ENCODE measurements at regions not wholly inside any gene's neighbourhood (a gene's known extent, or its start where the extent isn't known, plus 50 kb on each side); places are given as distances from the start of the nearest gene placed in this dataset.

- no peak for ATAC-seq
- DNase-seq, result no peak
- no peaks in the 10 kb centered on the region for H3K4me1 Mint-ChIP-seq (ENCODE audit: low read depth)
- H3K36me3 Mint-ChIP-seq (ENCODE audit: insufficient read depth), result no peaks in the 10 kb centered on the region
- peaks cover 22% of the 10 kb centered on the region for H3K9me3 Mint-ChIP-seq
- H3K27me3 Mint-ChIP-seq (ENCODE audit: low read depth), result no peaks in the 10 kb centered on the region
- no peak overlapping the region for H3K4me3 Mint-ChIP-seq
Observed at GRCh38 chrX:57848857-57849256, 61.4 kb downstream of the ZXDA start.

DNA sequence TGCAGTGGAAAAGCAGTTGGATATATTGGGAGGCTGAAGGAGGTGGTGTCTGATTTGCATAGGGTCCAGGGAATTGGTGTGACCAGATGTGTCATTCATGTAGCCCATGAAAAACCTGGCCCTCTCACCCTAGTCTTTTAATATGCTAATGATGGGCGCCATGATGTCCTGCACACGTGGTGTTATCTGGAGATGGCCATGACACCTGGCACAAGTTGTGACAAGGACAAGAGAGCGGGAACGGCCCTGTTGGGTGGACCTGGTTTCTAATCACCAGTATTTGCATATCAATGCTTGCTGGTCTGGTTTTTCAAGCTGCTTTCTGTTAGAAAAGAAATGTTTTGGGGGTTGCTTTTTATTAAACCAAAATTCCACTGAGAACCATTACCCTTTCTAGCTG is 87.4 kb downstream of the ZXDA start:
- no peak for DNase-seq
- ATAC-seq, result no peak
- no peak overlapping the region for H3K4me3 Mint-ChIP-seq
- H3K4me1 Mint-ChIP-seq (ENCODE audit: low read depth), result peaks cover 4% of the 10 kb centered on the region
- no peaks in the 10 kb centered on the region for H3K9me3 Mint-ChIP-seq
- no peaks in the 10 kb centered on the region for H3K27me3 Mint-ChIP-seq (ENCODE audit: low read depth)
- H3K36me3 Mint-ChIP-seq (ENCODE audit: insufficient read depth), result no peaks in the 10 kb centered on the region

DNA sequence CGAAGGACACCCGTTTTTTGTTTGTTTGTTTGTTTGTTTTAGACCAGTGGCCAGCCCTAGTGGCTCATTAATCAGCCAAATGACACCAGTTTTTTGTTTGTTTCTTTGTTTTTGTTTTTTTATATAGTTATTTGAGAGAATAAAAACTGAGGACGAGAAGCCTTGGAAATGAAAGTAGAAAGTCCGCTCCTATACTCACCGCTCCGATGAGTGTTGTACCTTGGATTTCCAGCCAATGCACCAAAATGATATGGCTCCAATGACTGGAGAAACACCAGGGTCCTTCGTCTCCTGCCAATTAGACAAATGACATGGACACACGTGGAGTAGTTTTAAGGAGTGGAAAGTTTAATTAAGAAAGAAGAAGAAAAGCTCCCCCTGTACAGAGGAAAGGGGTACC is 87.9 kb downstream of the ZXDA start:
- H3K4me3 Mint-ChIP-seq, result no peak overlapping the region
- DNase-seq (no peak), ATAC-seq (no peak)
- no peaks in the 10 kb centered on the region for H3K36me3 Mint-ChIP-seq (ENCODE audit: insufficient read depth)
- no peaks in the 10 kb centered on the region for H3K9me3 Mint-ChIP-seq
- H3K4me1 Mint-ChIP-seq (ENCODE audit: low read depth), result peaks cover 4% of the 10 kb centered on the region
- H3K27me3 Mint-ChIP-seq (ENCODE audit: low read depth), result no peaks in the 10 kb centered on the region

DNA sequence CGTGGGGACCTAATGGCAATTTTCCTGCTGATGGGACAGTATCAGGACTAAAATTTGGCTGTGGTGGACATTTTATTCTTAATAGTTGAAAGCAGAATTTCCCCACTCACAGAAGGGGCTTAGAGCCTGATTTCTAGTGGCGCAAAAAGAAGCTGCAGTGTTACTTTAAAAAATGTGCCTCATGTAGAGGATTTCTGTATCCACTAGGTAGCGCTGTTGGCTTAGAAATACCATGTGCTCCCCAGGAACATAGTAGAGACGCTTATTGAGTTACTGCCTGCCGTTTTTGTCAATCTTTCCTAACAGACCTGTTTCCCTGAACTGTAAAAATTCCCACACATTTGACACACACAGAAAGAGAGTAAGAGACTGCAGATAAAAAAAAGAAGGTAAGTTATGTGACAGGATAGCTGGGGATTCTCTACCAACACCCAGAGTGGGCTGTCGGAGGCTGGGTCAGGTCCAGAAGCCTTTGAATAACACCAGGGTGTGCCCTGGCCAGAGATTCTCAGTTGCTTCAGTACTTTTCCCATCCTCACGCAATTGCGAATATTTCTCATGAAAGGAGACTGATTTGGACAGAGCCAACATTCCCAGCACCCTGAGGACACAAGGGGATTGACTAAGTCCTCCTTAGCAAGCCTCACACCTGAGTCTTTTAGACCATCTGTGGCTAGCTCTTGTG is 88.4 kb downstream of the ZXDA start:
- DNase-seq (peak; percentile 9), ATAC-seq (peak in 1 of 2 donors; percentile 54)
- Mint-ChIP-seq H3K4me3 (no peak overlapping the region), H3K36me3 (ENCODE audit: insufficient read depth) (no peaks in the 10 kb centered on the region), H3K27me3 (ENCODE audit: low read depth) (no peaks in the 10 kb centered on the region), H3K4me1 (ENCODE audit: low read depth) (peaks cover 4% of the 10 kb centered on the region), H3K9me3 (no peaks in the 10 kb centered on the region)

DNA sequence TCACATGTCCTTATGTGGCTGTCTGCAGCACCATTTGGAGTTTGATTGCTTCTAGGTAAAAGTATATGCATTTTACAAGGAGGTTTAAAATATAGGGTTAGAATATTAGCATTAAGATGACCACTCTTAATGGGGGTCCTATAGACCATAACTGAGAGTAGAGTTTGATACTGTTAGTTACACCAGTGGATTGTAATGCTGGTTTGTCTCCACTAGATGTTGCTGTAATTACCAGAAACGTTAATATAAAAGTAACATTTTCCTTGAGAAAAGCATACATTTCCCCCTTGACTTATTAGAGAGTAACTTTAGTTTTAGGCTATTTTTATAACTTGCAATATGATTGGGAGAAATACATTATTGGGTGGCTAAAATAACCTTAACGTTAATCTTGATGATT is 93.0 kb downstream of the ZXDA start:
- DNase-seq (no peak), ATAC-seq (no peak)
- Mint-ChIP-seq H3K4me1 (ENCODE audit: low read depth) (peaks cover 4% of the 10 kb centered on the region), H3K4me3 (no peak overlapping the region), H3K27me3 (ENCODE audit: low read depth) (no peaks in the 10 kb centered on the region), H3K36me3 (ENCODE audit: insufficient read depth) (no peaks in the 10 kb centered on the region), H3K9me3 (no peaks in the 10 kb centered on the region)

DNA sequence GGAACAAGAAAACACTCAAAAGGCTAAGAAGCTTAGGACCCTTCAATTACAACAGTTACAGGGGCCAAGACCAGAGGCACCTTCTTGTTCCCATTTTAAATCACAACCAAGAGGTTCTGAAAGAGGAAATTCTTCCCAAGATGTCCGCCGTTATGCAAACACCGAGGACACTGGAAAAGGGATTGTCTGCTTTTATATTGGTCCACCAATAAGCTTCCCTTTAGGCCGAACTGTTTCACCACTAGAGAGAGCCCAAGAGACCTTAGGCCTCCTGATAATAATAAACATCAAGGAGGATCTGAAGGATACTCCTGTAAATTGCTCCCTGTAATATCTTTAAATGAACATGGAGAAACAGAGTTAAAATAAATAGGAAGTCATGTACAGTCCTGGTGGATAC is 92.6 kb upstream of the NLRP2B start:
- no peaks in the 10 kb centered on the region for H3K9me3 Mint-ChIP-seq
- DNase-seq, result no peak
- H3K4me3 Mint-ChIP-seq, result no peak overlapping the region
- H3K27me3 Mint-ChIP-seq (ENCODE audit: low read depth), result no peaks in the 10 kb centered on the region
- no peaks in the 10 kb centered on the region for H3K36me3 Mint-ChIP-seq (ENCODE audit: insufficient read depth)
- ATAC-seq, result no peak
- H3K4me1 Mint-ChIP-seq (ENCODE audit: low read depth), result no peaks in the 10 kb centered on the region

DNA sequence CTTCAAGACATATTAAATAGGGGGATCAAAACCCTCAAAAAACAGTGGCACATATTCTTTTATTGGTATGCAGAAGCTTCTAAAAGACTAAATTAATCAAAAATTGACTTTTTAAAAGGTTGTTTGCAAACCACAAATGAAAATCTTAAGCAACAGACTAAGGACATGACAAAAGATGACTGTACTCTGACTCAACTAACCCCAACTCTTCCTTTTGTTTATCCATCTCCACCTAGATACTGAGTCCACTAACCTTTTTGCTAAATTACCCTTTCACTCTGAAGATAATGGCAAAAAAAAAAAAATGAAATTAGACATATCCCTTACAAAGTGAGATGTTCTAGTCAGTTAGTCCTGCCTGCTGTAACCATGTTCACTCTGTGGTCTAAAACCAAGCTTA is 91.6 kb upstream of the NLRP2B start:
- no peaks in the 10 kb centered on the region for H3K9me3 Mint-ChIP-seq

DNA sequence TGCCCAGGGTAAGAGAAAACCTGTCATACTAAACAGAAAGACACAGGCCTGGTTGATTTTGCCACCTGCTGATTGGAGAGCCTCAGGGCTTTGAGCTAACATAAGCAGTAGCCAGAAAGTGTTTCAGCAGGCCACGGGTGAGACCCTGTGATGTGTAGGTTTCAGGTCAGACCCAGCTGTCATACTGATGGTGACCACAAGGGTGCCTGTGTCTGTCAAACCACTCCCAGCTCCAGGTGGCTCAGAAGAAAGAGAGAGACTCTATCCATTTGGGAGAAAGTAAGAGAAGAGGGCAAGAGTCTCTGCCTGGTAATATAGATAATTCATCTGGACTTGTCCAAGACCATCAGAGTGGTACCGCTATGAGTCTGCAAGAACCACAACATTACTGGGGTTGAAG is 72.8 kb upstream of the NLRP2B start:
- no peaks in the 10 kb centered on the region for H3K27me3 Mint-ChIP-seq (ENCODE audit: low read depth)
- DNase-seq, result no peak

More for the DNA sequence above, 91.6 kb upstream of the NLRP2B start:
- H3K4me1 Mint-ChIP-seq (ENCODE audit: low read depth), result no peaks in the 10 kb centered on the region
- ATAC-seq (no peak), DNase-seq (no peak)
- no peak overlapping the region for H3K4me3 Mint-ChIP-seq
- no peaks in the 10 kb centered on the region for H3K27me3 Mint-ChIP-seq (ENCODE audit: low read depth)
- no peaks in the 10 kb centered on the region for H3K36me3 Mint-ChIP-seq (ENCODE audit: insufficient read depth)

GRCh38 chrX:57741107-57741506 is 61.0 kb upstream of the NLRP2B start:
- Mint-ChIP-seq H3K4me1 (ENCODE audit: low read depth) (no peaks in the 10 kb centered on the region), H3K36me3 (ENCODE audit: insufficient read depth) (no peaks in the 10 kb centered on the region), H3K4me3 (no peak overlapping the region), H3K27me3 (ENCODE audit: low read depth) (no peaks in the 10 kb centered on the region), H3K9me3 (no peaks in the 10 kb centered on the region)
- DNase-seq (no peak), ATAC-seq (no peak)

More for the DNA sequence above, 72.8 kb upstream of the NLRP2B start:
- Mint-ChIP-seq H3K9me3 (peaks cover 18% of the 10 kb centered on the region), H3K4me1 (ENCODE audit: low read depth) (no peaks in the 10 kb centered on the region), H3K36me3 (ENCODE audit: insufficient read depth) (no peaks in the 10 kb centered on the region), H3K4me3 (no peak overlapping the region)
- ATAC-seq, result no peak

DNA sequence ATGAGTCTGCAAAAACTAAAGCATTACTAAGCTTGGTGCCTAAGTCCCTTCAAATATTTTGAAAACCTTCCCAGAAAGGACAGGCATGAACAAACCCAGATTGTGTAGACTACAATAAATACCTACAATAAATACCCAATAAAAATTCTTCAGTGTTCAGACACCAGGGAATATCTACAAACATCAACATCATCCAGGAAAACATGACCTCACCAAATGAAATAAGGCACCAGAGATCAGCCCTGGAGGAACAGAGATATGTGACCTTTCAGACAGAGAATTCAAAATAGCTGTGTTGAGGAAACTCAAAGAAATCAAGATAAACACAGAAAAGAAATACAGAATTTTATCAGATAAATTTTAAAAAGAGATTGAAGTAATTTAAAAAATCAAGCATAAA is 57.8 kb upstream of the NLRP2B start:
- no peaks in the 10 kb centered on the region for H3K9me3 Mint-ChIP-seq
- no peaks in the 10 kb centered on the region for H3K36me3 Mint-ChIP-seq (ENCODE audit: insufficient read depth)
- DNase-seq, result no peak
- H3K27me3 Mint-ChIP-seq (ENCODE audit: low read depth), result no peaks in the 10 kb centered on the region
- ATAC-seq, result no peak
- H3K4me1 Mint-ChIP-seq (ENCODE audit: low read depth), result no peaks in the 10 kb centered on the region
- no peak overlapping the region for H3K4me3 Mint-ChIP-seq
